ENCODE measurements at regions not wholly inside any gene's neighbourhood (a gene's known extent, or its start where the extent isn't known, plus 50 kb on each side); places are given as distances from the start of the nearest gene placed in this dataset.
"Not testable (repeated sequence)": the region's sequence is repeated elsewhere in the genome, so short reads cannot be mapped to it uniquely, and the experiment has no call there.

- Histone ChIP-seq H3K36me3 (ENCODE audit: low read depth) (no peaks in the 10 kb centered on the region), H3K4me1 (ENCODE audit: low read depth) (no peaks in the 10 kb centered on the region), H3K4me3 (no peak overlapping the region), H3K9me3 (peaks cover 4% of the 10 kb centered on the region)
- ATAC-seq (no peak), DNase-seq (no peak)
- intact Hi-C loops (cut with DNase I, micrococcal nuclease), result no loop called here
- no peak for TF ChIP-seq CTCF (IDR thresholded peaks at IDR 0.05)
These were observed 207.5 kb upstream of the ASCC3 start for GRCh38 chr6:101088594-101088993.

GRCh38 chr6:101089640-101090039, 208.5 kb upstream of the ASCC3 start:
- no peaks in the 10 kb centered on the region for H3K36me3 ChIP-seq (ENCODE audit: low read depth)
- DNase-seq, result no peak
- no peak overlapping the region for H3K4me3 ChIP-seq
- no peaks in the 10 kb centered on the region for H3K4me1 ChIP-seq (ENCODE audit: low read depth)
- intact Hi-C loops (cut with DNase I, micrococcal nuclease), result no loop called here
- peaks cover 4% of the 10 kb centered on the region for H3K9me3 ChIP-seq
- no peak for ATAC-seq
- TF ChIP-seq CTCF (IDR thresholded peaks at IDR 0.05), result no peak

- TF ChIP-seq CTCF (IDR thresholded peaks at IDR 0.05), result no peak
- Histone ChIP-seq H3K36me3 (ENCODE audit: low read depth) (no peaks in the 10 kb centered on the region), H3K9me3 (peaks cover 4% of the 10 kb centered on the region), H3K4me1 (ENCODE audit: low read depth) (no peaks in the 10 kb centered on the region), H3K4me3 (no peak overlapping the region)
- no peak for ATAC-seq
- intact Hi-C loops (cut with DNase I, micrococcal nuclease), result no loop called here
- DNase-seq, result no peak
These were observed 209.2 kb upstream of the ASCC3 start for GRCh38 chr6:101090281-101090680.

- DNase-seq; ATAC-seq; H3K9me3 ChIP-seq; H3K36me3 ChIP-seq (ENCODE audit: low read depth); intact Hi-C loops (cut with DNase I, micrococcal nuclease); H3K4me3 ChIP-seq; H3K4me1 ChIP-seq (ENCODE audit: low read depth): not testable (repeated sequence)
These were observed 217.5 kb upstream of the ASCC3 start for GRCh38 chr6:101098605-101099004.

GRCh38 chr6:101102702-101103101, 221.6 kb upstream of the ASCC3 start:
- no peak for TF ChIP-seq CTCF (IDR thresholded peaks at IDR 0.05)
- ATAC-seq (no peak), DNase-seq (no peak)
- intact Hi-C loops (cut with DNase I, micrococcal nuclease), result no loop called here
- no peak overlapping the region for H3K4me3 ChIP-seq
- H3K9me3 ChIP-seq, result no peaks in the 10 kb centered on the region
- no peaks in the 10 kb centered on the region for H3K36me3 ChIP-seq (ENCODE audit: low read depth)
- no peaks in the 10 kb centered on the region for H3K4me1 ChIP-seq (ENCODE audit: low read depth)

GRCh38 chr6:101108286-101108685, 227.2 kb upstream of the ASCC3 start:
- DNase-seq, result no peak
- ATAC-seq, result no peak

More at GRCh38 chr6:101108286-101108685, 227.2 kb upstream of the ASCC3 start:
- no peaks in the 10 kb centered on the region for H3K4me1 ChIP-seq (ENCODE audit: low read depth)
- intact Hi-C loops (cut with DNase I, micrococcal nuclease), result no loop called here
- no peak for TF ChIP-seq CTCF (IDR thresholded peaks at IDR 0.05)
- H3K4me3 ChIP-seq, result no peak overlapping the region
- no peaks in the 10 kb centered on the region for H3K36me3 ChIP-seq (ENCODE audit: low read depth)
- H3K9me3 ChIP-seq, result no peaks in the 10 kb centered on the region

All from mucosa of descending colon (tissue), 3 donors.